ENCODE measurements at regions not wholly inside any gene's neighbourhood (a gene's known extent, or its start where the extent isn't known, plus 50 kb on each side); places are given as distances from the start of the nearest gene placed in this dataset.

DNA sequence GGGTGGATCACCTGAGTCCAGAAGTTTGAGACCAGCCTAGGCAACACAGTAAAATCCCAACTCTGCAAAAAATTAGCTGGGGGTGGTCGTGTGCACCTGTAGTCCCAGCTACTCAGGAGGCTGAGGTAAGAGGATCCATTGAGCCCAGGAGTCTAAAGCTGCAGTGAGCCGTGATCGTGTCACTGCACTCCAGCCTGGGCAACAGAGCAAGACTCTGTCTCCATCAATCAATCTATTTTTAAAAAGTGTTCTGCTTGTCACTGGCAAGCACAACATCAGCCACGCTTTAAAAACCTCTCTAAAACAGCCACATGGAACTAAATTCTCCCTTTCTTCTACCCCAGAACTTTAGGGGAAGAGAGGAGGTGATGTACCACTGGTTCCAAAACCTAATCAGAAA lies 131.6 kb upstream of the RREB1 start:
- H3K27me3 ChIP-seq (ENCODE audit: control insufficient read depth, insufficient read depth, low read length) = no peaks in the 10 kb centered on the region
- no peak overlapping the region for H3K4me3 Mint-ChIP-seq
- H3K9me3 ChIP-seq (ENCODE audit: control insufficient read depth in 2 of 2, low read length in 2 of 2) = no peaks in the 10 kb centered on the region
- H3K36me3 ChIP-seq (ENCODE audit: control insufficient read depth, insufficient read depth, low read length) = no peaks in the 10 kb centered on the region
- DNase-seq = no peak
- no peak for ATAC-seq (ENCODE audit: low read depth in 2 of 2)
- no peaks in the 10 kb centered on the region for H3K4me1 Mint-ChIP-seq
- H3K4me3 ChIP-seq (ENCODE audit: low read depth, low read length) = no peak overlapping the region
- no peak overlapping the region for H3K27ac ChIP-seq (ENCODE audit: insufficient read depth, low read length, poor library complexity, severe bottlenecking)
- no peaks in the 10 kb centered on the region for H3K27me3 Mint-ChIP-seq
- no peak overlapping the region for H3K27ac Mint-ChIP-seq
- no peaks in the 10 kb centered on the region for H3K4me1 ChIP-seq (ENCODE audit: control insufficient read depth, insufficient read depth, low read length, poor library complexity, severe bottlenecking)
- no peaks in the 10 kb centered on the region for H3K36me3 Mint-ChIP-seq
- no peaks in the 10 kb centered on the region for H3K9me3 Mint-ChIP-seq

DNA sequence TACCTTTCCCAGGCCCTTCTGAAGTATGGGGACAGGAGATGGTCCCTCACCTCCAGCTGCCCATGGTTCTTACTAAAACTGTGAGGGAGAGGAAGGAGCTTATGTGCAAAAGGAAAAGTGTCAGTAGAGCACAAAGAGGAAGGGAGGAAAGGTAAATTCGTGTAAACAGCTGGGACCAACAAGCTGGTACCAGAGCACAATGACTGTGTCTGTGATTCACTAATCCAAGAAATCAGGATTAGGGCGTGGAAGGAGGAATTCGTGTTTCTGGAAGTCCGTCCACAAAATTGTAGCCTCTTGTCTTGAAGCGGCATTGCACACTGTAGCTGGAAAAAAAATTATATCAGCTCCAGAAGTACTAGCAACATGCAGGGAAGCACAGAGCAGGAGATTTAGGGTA lies 129.0 kb upstream of the RREB1 start:
- no peaks in the 10 kb centered on the region for H3K27me3 Mint-ChIP-seq
- ATAC-seq (ENCODE audit: low read depth in 2 of 2) = no peak

DNA sequence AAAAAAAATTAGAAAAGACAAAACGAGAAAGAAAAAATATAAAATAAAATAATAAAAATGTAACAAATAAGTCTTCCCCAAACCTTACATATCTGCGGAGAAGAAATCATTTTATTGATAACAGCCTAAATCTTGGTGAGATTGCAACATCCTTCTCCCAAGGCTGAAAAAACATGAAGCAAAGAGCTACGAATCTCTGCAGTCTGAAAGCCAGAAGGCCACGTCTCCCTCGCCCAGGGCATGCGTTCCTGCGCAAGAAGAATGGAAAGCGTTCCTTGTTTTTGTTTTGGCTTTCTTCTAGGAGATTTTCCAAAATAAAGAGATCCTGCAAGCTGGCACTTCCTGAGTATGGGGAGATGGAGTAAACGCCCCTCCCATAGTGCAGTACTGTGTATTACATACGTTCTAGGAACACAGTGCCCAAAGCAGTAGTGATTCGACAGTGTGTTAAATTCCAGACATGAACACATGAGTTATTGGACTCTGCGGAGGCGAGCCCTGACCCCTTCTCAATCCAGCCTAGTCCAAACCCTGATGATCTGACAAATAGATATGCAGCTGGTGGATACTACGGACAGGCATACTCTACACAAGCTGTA lies 126.7 kb upstream of the RREB1 start:
- no peaks in the 10 kb centered on the region for H3K36me3 ChIP-seq (ENCODE audit: control insufficient read depth, insufficient read depth, low read length)
- H3K4me3 ChIP-seq (ENCODE audit: low read depth, low read length) = no peak overlapping the region
- H3K27me3 Mint-ChIP-seq = no peaks in the 10 kb centered on the region
- H3K27ac ChIP-seq (ENCODE audit: insufficient read depth, low read length, poor library complexity, severe bottlenecking) = no peak overlapping the region
- H3K4me1 Mint-ChIP-seq = no peaks in the 10 kb centered on the region
- H3K4me1 ChIP-seq (ENCODE audit: control insufficient read depth, insufficient read depth, low read length, poor library complexity, severe bottlenecking) = no peaks in the 10 kb centered on the region
- no peaks in the 10 kb centered on the region for H3K27me3 ChIP-seq (ENCODE audit: control insufficient read depth, insufficient read depth, low read length)
- H3K9me3 Mint-ChIP-seq = peaks cover 0 to 2% (median 0%) of the 10 kb centered on the region in 7 donors
- no peak for ATAC-seq (ENCODE audit: low read depth in 2 of 2)
- no peak for DNase-seq
- no peak overlapping the region for H3K27ac Mint-ChIP-seq
- no peaks in the 10 kb centered on the region for H3K9me3 ChIP-seq (ENCODE audit: control insufficient read depth in 2 of 2, low read length in 2 of 2)
- H3K4me3 Mint-ChIP-seq = no peak overlapping the region
- H3K36me3 Mint-ChIP-seq = no peaks in the 10 kb centered on the region

More for the DNA sequence above, 129.0 kb upstream of the RREB1 start:
- Histone ChIP-seq H3K4me1 (ENCODE audit: control insufficient read depth, insufficient read depth, low read length, poor library complexity, severe bottlenecking) (no peaks in the 10 kb centered on the region), H3K4me3 (ENCODE audit: low read depth, low read length) (no peak overlapping the region), H3K9me3 (ENCODE audit: control insufficient read depth in 2 of 2, low read length in 2 of 2) (no peaks in the 10 kb centered on the region), H3K27ac (ENCODE audit: insufficient read depth, low read length, poor library complexity, severe bottlenecking) (no peak overlapping the region), H3K27me3 (ENCODE audit: control insufficient read depth, insufficient read depth, low read length) (no peaks in the 10 kb centered on the region), H3K36me3 (ENCODE audit: control insufficient read depth, insufficient read depth, low read length) (no peaks in the 10 kb centered on the region)
- Mint-ChIP-seq H3K4me1 (no peaks in the 10 kb centered on the region), H3K9me3 (no peaks in the 10 kb centered on the region), H3K27ac (no peak overlapping the region), H3K4me3 (no peak overlapping the region), H3K36me3 (no peaks in the 10 kb centered on the region)
- DNase-seq = no peak

DNA sequence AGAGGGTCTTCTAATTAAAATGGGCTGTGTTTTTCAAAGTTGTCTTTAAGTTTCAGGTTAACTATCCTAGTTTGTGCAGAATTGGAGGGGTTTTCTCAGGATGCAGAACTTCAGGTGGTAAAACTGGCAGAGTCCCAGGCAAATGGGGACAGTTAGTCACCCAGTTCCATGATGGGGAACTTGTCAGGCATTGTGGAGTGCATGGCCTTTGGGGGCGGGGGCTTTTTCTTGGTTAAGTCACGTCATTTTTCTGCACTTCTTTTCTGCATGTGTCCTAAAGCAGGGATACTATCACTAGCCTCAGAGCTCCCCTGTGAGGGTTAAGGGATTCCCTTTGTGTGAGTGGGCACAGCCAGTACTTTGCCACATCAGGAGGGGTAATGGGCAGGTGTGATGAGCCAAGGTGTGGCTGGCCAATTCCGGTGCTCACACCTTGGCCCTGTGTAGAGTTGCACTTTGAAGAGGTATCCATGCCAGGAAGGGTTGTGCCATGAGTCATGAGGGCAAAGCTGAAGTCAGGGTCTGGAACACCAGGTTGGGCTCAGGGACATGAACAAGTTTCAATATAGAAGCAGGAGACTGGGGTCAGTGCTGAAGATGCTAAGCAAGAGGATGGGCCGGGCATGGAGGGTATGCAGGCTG lies 126.0 kb upstream of the RREB1 start:
- Histone ChIP-seq H3K4me1 (ENCODE audit: control insufficient read depth, insufficient read depth, low read length, poor library complexity, severe bottlenecking) (no peaks in the 10 kb centered on the region), H3K36me3 (ENCODE audit: control insufficient read depth, insufficient read depth, low read length) (no peaks in the 10 kb centered on the region), H3K27ac (ENCODE audit: insufficient read depth, low read length, poor library complexity, severe bottlenecking) (no peak overlapping the region), H3K27me3 (ENCODE audit: control insufficient read depth, insufficient read depth, low read length) (no peaks in the 10 kb centered on the region), H3K4me3 (ENCODE audit: low read depth, low read length) (no peak overlapping the region), H3K9me3 (ENCODE audit: control insufficient read depth in 2 of 2, low read length in 2 of 2) (no peaks in the 10 kb centered on the region)
- Mint-ChIP-seq H3K4me3 (no peak overlapping the region), H3K4me1 (no peaks in the 10 kb centered on the region), H3K9me3 (peaks cover 0 to 2% (median 0%) of the 10 kb centered on the region in 7 donors), H3K36me3 (no peaks in the 10 kb centered on the region), H3K27me3 (no peaks in the 10 kb centered on the region), H3K27ac (no peak overlapping the region)
- no peak for DNase-seq
- no peak for ATAC-seq (ENCODE audit: low read depth in 2 of 2)

DNA sequence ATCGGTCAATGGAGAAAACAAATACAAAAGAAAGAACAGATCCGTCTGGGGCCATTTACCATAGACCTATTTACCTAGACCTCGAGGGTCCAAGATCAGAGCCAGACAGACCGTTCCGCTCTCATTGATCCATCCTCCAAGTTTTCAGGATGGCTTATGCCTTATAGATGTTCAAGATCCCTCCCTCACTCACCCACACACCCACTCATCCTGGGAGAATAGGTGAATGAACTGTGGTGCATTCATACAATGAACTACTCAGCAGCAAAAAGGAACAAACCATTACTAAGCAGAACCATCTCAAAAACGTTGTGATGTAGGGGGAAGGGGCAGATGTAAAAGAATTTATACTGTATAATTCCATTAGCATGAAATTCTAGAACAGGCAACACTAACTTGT lies 125.1 kb upstream of the RREB1 start:
- no peak overlapping the region for H3K27ac ChIP-seq (ENCODE audit: insufficient read depth, low read length, poor library complexity, severe bottlenecking)
- DNase-seq (no peak), ATAC-seq (ENCODE audit: low read depth in 2 of 2) (no peak)
- no peaks in the 10 kb centered on the region for H3K4me1 ChIP-seq (ENCODE audit: control insufficient read depth, insufficient read depth, low read length, poor library complexity, severe bottlenecking)
- no peaks in the 10 kb centered on the region for H3K9me3 ChIP-seq (ENCODE audit: control insufficient read depth in 2 of 2, low read length in 2 of 2)
- Mint-ChIP-seq H3K4me1 (no peaks in the 10 kb centered on the region), H3K36me3 (no peaks in the 10 kb centered on the region), H3K4me3 (no peak overlapping the region), H3K27me3 (no peaks in the 10 kb centered on the region), H3K27ac (no peak overlapping the region), H3K9me3 (peaks cover 0 to 2% (median 0%) of the 10 kb centered on the region in 7 donors)
- H3K27me3 ChIP-seq (ENCODE audit: control insufficient read depth, insufficient read depth, low read length) = no peaks in the 10 kb centered on the region
- no peak overlapping the region for H3K4me3 ChIP-seq (ENCODE audit: low read depth, low read length)
- no peaks in the 10 kb centered on the region for H3K36me3 ChIP-seq (ENCODE audit: control insufficient read depth, insufficient read depth, low read length)

DNA sequence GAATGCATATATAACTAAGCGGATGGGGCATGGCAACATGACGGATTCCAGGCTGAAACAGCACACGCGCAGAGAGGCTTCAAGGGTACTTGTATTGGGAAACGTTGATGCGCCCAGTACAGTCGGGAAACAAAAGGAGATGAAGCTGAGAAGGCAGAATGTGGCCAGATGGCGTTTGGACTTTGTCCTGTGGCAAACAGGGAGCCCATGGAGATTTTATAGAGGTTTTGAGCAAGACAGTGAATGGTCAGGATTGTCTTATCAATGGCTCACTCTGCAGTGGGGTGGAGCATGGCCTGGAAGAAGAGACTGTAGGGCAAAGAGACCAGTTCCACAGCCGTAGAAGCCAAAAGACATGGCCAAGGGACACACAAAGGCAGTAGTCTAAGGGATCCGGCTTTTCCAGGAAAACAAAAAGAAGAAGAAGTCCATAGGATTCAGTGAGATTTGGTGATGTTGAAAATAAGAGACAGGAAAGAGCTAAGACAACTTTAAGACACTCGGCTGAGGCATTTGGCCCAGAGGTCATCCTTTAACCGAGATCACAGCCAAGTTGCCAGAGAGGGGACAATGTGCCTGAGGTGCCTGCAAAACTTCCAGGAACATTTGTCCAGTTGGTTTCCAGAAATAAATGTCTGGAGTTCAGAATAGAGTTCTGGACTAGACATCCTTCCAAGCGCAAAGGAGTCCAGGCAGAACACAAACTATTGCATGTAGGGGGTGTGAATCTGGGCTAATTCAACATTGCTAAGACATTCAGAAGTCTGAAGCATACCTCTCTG lies 123.0 kb upstream of the RREB1 start:
- Histone ChIP-seq H3K9me3 (ENCODE audit: control insufficient read depth in 2 of 2, low read length in 2 of 2) (no peaks in the 10 kb centered on the region), H3K27me3 (ENCODE audit: control insufficient read depth, insufficient read depth, low read length) (no peaks in the 10 kb centered on the region), H3K36me3 (ENCODE audit: control insufficient read depth, insufficient read depth, low read length) (no peaks in the 10 kb centered on the region), H3K4me3 (ENCODE audit: low read depth, low read length) (no peak overlapping the region), H3K27ac (ENCODE audit: insufficient read depth, low read length, poor library complexity, severe bottlenecking) (no peak overlapping the region), H3K4me1 (ENCODE audit: control insufficient read depth, insufficient read depth, low read length, poor library complexity, severe bottlenecking) (no peaks in the 10 kb centered on the region)
- H3K36me3 Mint-ChIP-seq = no peaks in the 10 kb centered on the region
- peaks cover 0 to 2% (median 0%) of the 10 kb centered on the region in 7 donors for H3K9me3 Mint-ChIP-seq
- no peak overlapping the region for H3K4me3 Mint-ChIP-seq
- H3K4me1 Mint-ChIP-seq = no peaks in the 10 kb centered on the region
- no peak for DNase-seq
- H3K27ac Mint-ChIP-seq = no peak overlapping the region
- H3K27me3 Mint-ChIP-seq = no peaks in the 10 kb centered on the region
- ATAC-seq (ENCODE audit: low read depth in 2 of 2) = no peak

DNA sequence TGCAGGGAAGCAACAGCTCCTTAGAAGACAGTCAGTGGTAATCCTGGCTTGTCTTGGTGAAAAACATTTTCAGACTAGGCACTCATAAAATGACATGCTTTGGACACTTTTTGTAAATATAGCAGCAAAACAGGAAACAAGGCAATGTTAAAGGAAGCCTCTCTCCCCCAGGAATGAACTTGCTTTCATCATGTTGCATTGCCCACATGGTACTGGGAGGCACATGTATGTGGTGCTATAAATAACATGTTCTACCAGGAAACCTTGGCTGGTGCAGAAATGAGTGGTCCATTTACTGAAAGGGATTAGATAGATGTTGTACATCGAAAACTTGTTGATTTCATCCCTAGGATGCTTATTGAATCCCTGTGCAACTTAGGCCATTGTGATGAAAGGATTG lies 121.4 kb upstream of the RREB1 start:
- no peaks in the 10 kb centered on the region for H3K27me3 ChIP-seq (ENCODE audit: control insufficient read depth, insufficient read depth, low read length)
- Mint-ChIP-seq H3K36me3 (no peaks in the 10 kb centered on the region), H3K27ac (no peak overlapping the region), H3K4me3 (no peak overlapping the region), H3K9me3 (peaks cover 0 to 2% (median 0%) of the 10 kb centered on the region in 7 donors), H3K4me1 (no peaks in the 10 kb centered on the region), H3K27me3 (no peaks in the 10 kb centered on the region)
- no peaks in the 10 kb centered on the region for H3K9me3 ChIP-seq (ENCODE audit: control insufficient read depth in 2 of 2, low read length in 2 of 2)
- no peak overlapping the region for H3K27ac ChIP-seq (ENCODE audit: insufficient read depth, low read length, poor library complexity, severe bottlenecking)
- DNase-seq (no peak), ATAC-seq (ENCODE audit: low read depth in 2 of 2) (no peak)
- H3K4me1 ChIP-seq (ENCODE audit: control insufficient read depth, insufficient read depth, low read length, poor library complexity, severe bottlenecking) = no peaks in the 10 kb centered on the region
- no peaks in the 10 kb centered on the region for H3K36me3 ChIP-seq (ENCODE audit: control insufficient read depth, insufficient read depth, low read length)
- no peak overlapping the region for H3K4me3 ChIP-seq (ENCODE audit: low read depth, low read length)

Measured in CD4-positive, CD25-positive, alpha-beta regulatory T cell (primary cell).